GM12892 (cell line): ENCODE measurements at regions not wholly inside any gene's neighbourhood (a gene's known extent, or its start where the extent isn't known, plus 50 kb on each side); places are given as distances from the start of the nearest gene placed in this dataset.

Experiments used
- POLR2A ChIP-seq: IDR thresholded peaks from 2 replicates; pipeline ENCODE4 v1.6.1; 2011; ENCODE audit warnings: low read depth, low read length, control low read depth
- POLR2AphosphoS5 ChIP-seq: IDR thresholded peaks from 2 replicates; pipeline ENCODE4 v1.6.1; 2011; ENCODE audit warnings: low read depth, low read length, control low read depth
- TAF1 ChIP-seq: IDR thresholded peaks from 2 replicates; pipeline ENCODE4 v1.6.1; 2011; ENCODE audit warnings: low read depth, mild to moderate bottlenecking, control low read depth, low read length, borderline replicate concordance

- TF ChIP-seq POLR2AphosphoS5 (no peak), POLR2A (no peak), TAF1 (no peak)
These were observed 353.6 kb upstream of the SLCO3A1 start for GRCh38 chr15:91499774-91500383.
